ENCODE measurements at regions not wholly inside any gene's neighbourhood (a gene's known extent, or its start where the extent isn't known, plus 50 kb on each side); places are given as distances from the start of the nearest gene placed in this dataset. TPM values are rescaled to one million over a fixed set of nuclear protein-coding genes. Genes with fewer than 3 reads are reported as not detected.

GRCh38 chrX:140848800-140849199 lies 139.2 kb downstream of the LINC00632 start:
- DNase-seq = no peak

DNA sequence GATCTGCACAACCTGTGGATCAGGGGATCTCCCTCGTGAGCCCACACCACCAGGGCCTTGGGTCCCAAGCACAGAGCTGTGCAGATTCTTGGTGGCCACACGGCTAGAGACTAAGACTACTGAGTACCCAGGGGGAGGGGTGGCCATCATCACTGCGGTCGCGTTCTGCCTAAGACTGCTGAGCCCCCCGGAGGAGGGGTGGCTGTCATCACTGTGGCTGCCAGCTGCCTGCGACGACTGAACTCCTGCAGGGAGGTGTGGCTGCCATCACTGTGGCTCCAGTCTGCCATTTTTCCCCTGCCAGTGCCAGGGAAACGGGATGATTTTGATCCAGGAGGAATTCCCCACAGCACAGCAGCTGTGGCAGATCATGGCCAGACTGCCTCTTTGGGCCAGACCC lies 141.7 kb upstream of the SPANXB1 start:
- no peak for DNase-seq

- DNase-seq = no peak
Observed at GRCh38 chrX:140866446-140866845, 135.9 kb upstream of the SPANXB1 start.

DNA sequence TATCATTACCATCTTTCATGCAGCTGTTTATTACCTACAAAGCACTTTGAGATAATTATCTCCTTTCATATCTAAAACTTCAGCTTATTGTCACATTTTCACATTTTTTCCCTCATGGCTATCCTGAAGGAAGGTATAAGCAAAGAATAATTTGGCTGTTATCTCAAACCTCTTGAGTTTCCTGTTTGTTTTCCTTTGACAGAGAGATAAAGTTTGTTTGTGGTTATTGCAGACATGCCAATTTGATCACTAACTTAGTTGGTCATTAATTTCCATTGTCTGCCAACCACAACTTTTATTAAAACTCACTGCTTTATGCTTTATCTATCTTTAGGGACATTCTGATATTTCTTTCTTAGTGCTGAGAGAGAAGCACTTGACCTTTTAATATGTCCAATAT lies 89.8 kb upstream of the SPANXB1 start:
- no peak for DNase-seq

- DNase-seq = no peak
Observed at GRCh38 chrX:140913802-140914501, 88.4 kb upstream of the SPANXB1 start.

DNA sequence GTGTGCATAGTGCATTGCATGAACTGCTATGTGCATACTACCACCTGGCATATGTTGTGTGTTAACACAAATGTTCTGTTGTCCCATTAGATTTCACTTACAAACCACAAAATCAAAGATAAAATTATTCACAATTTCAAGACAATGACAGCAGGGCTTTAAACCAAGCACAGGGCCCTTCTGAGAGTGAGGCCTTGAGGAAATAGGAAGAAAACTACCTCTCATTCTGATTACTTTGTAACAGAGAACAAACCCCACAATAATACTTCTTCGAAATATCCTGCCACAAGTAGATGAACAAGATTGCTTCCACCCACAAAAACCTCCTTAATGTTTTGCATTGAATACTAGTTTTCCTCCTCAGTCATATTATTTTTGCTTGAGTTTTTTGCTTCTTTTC lies 85.5 kb upstream of the SPANXB1 start:
- no peak for DNase-seq

DNA sequence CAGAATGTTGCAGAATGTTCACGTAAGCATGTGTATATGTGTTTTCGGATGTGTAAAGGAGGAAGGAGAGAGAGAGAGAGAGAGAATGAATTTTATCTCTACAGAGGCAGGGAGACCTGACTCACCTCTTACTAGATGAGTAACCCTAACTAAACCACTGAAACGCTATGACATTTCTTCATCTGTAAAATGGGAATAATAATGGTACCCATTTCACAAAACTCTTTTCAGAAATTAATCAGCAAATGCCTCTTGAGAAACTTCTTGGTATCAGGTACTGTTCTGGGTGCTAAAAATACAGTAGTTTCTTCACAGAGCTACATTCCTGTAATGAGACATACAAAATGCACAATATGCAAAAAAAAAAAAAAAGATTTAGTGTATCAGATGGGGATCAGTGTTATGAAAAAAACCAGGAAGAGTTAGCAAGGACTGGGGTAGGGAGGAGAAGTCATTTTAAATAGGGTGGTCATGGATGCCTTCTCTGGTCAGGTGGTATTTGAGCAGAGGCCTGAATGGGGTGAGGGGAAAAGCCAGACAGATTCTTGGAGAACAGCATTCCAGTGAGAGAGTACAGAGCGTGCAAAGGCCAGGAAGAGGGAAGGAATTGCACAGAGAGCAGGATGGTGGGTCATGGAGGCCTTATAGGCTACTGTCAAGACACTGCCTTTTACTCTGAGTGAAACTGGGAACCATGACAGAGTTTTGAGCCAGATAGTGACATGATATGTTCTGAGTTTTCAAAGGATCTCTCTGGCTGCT lies 84.9 kb upstream of the SPANXB1 start:
- no peak for DNase-seq

DNA sequence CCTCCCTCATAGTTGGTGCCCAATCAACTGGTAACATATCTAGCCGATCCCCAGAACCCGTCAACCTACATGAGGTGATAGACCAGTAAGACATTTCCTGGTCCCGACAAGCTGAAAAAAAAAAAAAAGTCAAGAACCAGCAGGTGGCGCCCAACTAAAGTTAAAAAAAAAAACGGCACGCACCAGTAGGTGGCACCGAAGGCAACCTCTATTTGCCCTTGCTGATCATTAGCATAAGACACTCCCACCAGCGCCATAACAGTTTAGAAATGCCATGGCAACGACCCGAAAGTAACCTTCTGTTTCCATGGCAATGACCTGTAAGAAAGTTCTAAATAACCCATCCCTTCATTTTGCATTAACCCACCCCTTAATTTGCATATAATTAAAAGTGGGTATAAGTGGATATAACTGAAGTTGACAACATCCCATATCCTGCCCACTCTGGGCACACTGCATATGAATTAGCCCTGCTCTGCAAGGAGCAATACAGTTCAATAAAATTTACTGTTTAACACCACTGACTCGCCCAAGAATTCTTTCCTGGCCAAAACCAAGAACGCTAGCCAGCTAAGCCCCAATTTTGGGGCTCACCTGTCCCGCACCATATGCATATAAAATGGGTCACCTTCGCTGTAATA lies 83.9 kb upstream of the SPANXB1 start:
- peak; percentile 11 for DNase-seq

DNA sequence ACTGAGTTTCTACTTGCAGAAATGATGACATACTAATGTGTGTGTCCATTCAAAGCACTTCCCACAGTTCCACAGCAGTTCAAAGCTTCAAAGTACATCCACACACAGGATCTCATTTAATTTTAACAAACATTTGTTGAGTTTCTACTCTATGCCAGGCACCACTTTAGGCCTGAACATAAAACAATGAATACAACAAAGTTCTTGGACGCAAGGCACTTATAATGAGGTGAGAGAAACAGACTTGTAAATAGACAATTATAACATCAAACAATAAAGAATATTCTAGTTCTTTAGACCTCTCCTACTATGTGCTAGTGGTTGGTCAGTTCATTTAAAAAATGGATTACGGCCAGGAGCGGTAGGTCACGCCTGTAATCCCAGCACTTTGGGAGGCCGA lies 82.0 kb upstream of the SPANXB1 start:
- DNase-seq = no peak

DNA sequence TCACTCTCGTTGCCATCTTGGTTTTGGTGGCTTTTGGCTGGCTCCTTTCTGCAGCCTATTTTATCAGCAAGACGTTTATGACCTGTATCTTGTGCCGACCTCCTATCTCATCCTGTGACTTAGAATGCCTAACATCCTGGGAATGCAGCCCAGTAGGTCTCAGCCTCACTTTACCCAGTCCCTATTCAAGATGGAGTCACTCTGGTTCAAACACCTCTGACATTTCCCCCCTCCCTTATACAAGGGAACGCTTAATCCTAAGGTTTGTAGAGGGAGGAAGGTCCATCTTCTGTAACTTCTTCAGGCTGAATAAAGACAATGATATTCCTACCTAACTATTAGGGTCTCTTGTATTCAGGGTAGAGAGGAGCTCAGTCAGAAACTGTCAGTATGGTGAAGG lies 79.3 kb upstream of the SPANXB1 start:
- no peak for DNase-seq

DNA sequence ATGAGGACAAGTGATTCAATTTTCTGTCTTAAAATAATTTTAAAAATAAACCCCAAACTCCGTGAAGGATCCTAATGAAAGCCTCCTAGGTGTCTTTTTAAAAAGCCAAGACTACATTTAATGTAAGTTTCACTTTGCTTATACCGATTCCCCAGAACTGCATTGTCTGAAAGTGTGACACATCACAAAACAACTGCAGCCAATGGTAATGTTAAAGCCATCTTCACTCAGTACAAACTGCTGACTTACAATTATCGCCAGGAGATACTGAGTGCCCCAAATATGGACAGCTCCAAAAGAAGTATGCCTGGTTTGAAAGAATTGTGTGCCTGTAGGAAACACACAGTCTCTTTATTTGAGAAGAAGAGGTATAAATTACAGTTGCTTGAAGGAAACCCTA lies 73.7 kb upstream of the SPANXB1 start:
- no peak for DNase-seq

GRCh38 chrX:140933016-140933415 lies 69.4 kb upstream of the SPANXB1 start:
- DNase-seq = no peak

DNA sequence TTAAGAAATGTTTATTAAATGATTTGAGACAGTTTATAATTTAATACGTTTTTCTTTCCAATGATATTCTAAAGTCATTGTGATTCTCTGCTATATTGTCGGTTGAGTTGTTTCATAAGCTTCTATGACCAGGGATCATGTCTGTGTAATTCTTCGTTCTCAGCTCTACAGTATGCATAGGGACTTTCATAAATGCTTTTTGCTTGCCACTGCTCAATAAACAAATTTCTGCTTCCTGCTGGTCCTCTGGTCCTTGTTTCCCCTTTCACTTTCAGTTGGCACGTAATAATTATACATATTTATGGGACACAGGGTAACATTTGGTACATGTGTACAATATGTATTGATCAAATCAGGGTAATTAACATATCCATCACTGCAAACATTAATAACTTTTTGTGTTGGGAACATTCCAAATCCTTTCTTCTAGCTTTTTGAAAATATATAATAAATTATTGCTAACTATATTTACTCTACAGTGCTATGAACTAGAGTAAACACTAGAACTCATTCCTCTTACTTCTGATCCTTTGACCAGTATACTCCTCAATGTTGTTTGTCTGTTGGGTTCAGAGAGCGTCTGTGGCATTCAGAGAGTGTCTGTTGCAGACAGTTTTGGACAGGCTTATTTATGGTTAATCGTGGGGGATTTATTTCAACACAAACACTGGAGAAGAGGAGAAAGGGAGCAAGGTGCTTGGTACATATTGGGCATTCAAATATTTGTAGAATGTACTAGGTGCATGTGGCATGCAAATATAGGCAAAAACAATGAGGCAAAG lies 68.3 kb upstream of the SPANXB1 start:
- DNase-seq = no peak

- DNase-seq = no peak
Observed at GRCh38 chrX:140943513-140943912, 58.9 kb upstream of the SPANXB1 start.

GRCh38 chrX:140944710-140945109 lies 57.7 kb upstream of the SPANXB1 start:
- DNase-seq = no peak

- no peak for DNase-seq
Observed at GRCh38 chrX:140948827-140949226, 53.6 kb upstream of the SPANXB1 start.

- no peak for DNase-seq
Observed at GRCh38 chrX:140949233-140949632, 53.2 kb upstream of the SPANXB1 start.

Small RNA genes lying in the stretch of these regions (small RNA-seq; reads per million reads assigned to genes)
- not detected for gene MIR320D2 (ENCODE audit: low replicate concordance)

Measured in skin of body (tissue), 2 donors.